ENCODE measurements at regions not wholly inside any gene's neighbourhood (a gene's known extent, or its start where the extent isn't known, plus 50 kb on each side); places are given as distances from the start of the nearest gene placed in this dataset.
"Not testable (repeated sequence)": the region's sequence is repeated elsewhere in the genome, so short reads cannot be mapped to it uniquely, and the experiment has no call there.

DNA sequence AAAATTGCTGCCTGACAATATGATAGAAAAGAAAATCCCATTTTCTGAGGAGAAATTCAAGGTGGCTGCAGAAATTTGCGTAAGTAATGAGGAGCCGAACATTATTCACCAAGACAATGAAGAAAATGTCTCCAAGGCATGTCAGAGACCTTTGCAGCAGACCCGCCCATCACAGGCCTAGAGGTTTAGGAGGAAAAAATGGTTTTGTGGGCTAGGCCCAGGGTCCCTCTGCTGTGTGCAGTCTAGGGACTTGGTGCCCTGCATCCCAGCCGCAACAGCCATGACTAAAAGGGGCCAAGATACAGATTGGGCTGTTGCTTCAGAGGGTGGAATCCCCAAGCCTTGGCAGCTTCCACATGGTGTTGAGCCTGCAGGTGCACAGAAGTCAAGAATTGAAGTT lies 223.1 kb downstream of the PPP4R3C start:
- TF ChIP-seq EZH2 (IDR thresholded peaks at IDR 0.05; ENCODE audit: borderline replicate concordance, insufficient read depth, low read depth, low read length, poor library complexity, severe bottlenecking): not testable (repeated sequence)
- TF ChIP-seq, protein P1, sequence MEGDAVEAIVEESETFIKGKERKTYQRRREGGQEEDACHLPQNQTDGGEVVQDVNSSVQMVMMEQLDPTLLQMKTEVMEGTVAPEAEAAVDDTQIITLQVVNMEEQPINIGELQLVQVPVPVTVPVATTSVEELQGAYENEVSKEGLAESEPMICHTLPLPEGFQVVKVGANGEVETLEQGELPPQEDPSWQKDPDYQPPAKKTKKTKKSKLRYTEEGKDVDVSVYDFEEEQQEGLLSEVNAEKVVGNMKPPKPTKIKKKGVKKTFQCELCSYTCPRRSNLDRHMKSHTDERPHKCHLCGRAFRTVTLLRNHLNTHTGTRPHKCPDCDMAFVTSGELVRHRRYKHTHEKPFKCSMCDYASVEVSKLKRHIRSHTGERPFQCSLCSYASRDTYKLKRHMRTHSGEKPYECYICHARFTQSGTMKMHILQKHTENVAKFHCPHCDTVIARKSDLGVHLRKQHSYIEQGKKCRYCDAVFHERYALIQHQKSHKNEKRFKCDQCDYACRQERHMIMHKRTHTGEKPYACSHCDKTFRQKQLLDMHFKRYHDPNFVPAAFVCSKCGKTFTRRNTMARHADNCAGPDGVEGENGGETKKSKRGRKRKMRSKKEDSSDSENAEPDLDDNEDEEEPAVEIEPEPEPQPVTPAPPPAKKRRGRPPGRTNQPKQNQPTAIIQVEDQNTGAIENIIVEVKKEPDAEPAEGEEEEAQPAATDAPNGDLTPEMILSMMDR (IDR thresholded peaks at IDR 0.05): not testable (repeated sequence)
